Activated CD4-positive, alpha-beta T cell treated with anti-CD3 and anti-CD28 coated beads for 36 hours (primary cell): ENCODE measurements at regions not wholly inside any gene's neighbourhood (a gene's known extent, or its start where the extent isn't known, plus 50 kb on each side); places are given as distances from the start of the nearest gene placed in this dataset.

Experiments used
- ATAC-seq: fragments of 200-7000 bp; cut with Tn5 transposase; one replicate; pipeline ENCODE4 v1.10.0; 2021; ENCODE audit warnings: mild to moderate bottlenecking, moderate library complexity
- CTCF ChIA-PET: fragments of 350-600 bp; sonication (Branson Sonifier 250); formaldehyde crosslinking; loops from one replicate; lab custom pipeline; 2021; ENCODE audit warnings: antibody characterized with exemption; lab: Charles Lee
- POLR2A ChIA-PET: fragments of 350-600 bp; sonication (Branson Sonifier 250); formaldehyde crosslinking; loops from one replicate; lab custom pipeline; 2021; ENCODE audit warnings: antibody characterized with exemption, inconsistent platforms; lab: Charles Lee
- DNase-seq: peaks from one replicate; pipeline ENCODE4 v3.0.0-alpha.2; 2020
- H3K27ac Mint-ChIP-seq: one replicate; pipeline ENCODE4 v1.8.0; 2021; ENCODE audit warnings: mixed read lengths
- H3K27me3 Mint-ChIP-seq: one replicate; pipeline ENCODE4 v1.8.0; 2021; ENCODE audit warnings: mixed read lengths
- H3K36me3 Mint-ChIP-seq: one replicate; pipeline ENCODE4 v1.8.0; 2021; ENCODE audit warnings: low read depth, mixed read lengths
- H3K4me1 Mint-ChIP-seq: one replicate; pipeline ENCODE4 v1.8.0; 2021; ENCODE audit warnings: mixed read lengths
- H3K4me3 Mint-ChIP-seq: one replicate; pipeline ENCODE4 v1.8.0; 2021; ENCODE audit warnings: mild to moderate bottlenecking, moderate library complexity, mixed read lengths
- H3K9me3 Mint-ChIP-seq: one replicate; pipeline ENCODE4 v1.8.0; 2021; ENCODE audit warnings: low read depth, mixed read lengths
- intact Hi-C, 2 experiments: fragments of 100-400 bp; cut with DNase I in 1 of 2; cut with micrococcal nuclease in 1 of 2; formaldehyde crosslinking; loops; one replicate each; pipeline versions ENCODE4 v1.14.2 to v1.15.1; 2022 to 2024; cut with DNase I, micrococcal nuclease

DNA sequence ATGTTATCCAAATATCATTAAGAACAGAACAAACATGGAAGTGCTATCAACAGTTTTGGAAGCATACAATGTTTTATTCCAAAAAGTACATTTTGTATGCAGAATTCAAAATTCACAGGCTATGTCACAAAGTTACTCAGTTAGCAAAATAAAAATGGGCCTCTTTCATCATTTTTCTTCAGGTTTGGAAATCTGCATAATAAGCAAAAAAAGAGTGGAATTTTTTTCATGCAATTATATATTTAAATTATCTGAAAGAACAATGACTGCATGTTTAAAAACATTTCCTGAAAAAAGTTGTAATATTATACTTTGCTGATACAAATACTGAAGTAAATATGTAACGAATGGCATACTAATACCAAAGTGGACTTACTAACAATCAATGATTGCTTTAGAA lies 161.2 kb upstream of the MBL2 start:
- ATAC-seq (no peak), DNase-seq (no peak)
- intact Hi-C loops, result no loop called here
- CTCF ChIA-PET, result no interaction called here
- Mint-ChIP-seq H3K4me1 (no peaks in the 10 kb centered on the region), H3K27me3 (no peaks in the 10 kb centered on the region), H3K27ac (no peak overlapping the region), H3K4me3 (no peak overlapping the region), H3K9me3 (no peaks in the 10 kb centered on the region), H3K36me3 (no peaks in the 10 kb centered on the region)
- POLR2A ChIA-PET, result no interaction called here

DNA sequence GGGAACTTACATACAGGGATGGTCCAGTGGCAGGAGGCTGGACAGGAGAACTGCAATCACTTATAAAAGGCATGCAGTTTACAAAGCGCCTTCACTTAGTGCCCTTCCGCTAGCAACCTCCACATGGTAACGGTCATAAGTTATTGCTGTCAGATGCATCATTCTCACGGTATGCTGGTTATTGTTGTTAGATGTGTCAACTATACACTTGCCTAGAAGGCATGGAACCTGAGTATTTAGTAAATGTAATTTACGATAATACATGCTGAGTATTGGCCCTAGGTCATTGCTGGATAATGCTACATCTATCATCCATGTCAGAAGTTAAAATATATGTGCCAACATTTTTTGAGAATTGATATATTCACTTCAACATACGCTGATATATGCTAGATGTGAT lies 155.1 kb upstream of the MBL2 start:
- Mint-ChIP-seq H3K36me3 (no peaks in the 10 kb centered on the region), H3K9me3 (no peaks in the 10 kb centered on the region), H3K4me1 (no peaks in the 10 kb centered on the region), H3K27ac (no peak overlapping the region), H3K4me3 (no peak overlapping the region), H3K27me3 (no peaks in the 10 kb centered on the region)
- intact Hi-C loops, result no loop called here
- DNase-seq (no peak), ATAC-seq (no peak)
- POLR2A ChIA-PET, result no interaction called here
- CTCF ChIA-PET, result no interaction called here

DNA sequence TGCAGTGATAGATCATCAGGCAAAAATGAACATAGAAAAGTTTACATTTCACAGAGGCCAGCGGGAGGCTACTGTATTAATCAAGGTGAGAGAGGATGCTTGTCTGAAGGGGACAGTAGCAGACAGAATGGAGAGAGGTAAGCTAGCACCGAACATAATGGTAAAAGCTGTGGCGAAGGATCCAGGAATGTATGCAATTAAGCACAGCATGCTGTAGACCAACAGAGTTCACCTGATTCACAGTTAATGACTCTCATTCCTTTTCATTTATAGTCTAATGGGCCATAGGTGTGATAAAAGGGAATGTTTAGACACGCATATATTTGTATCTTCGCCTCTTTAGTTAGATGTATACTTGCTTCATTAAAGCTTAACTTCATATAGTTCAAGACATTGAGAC lies 150.9 kb upstream of the MBL2 start:
- DNase-seq (no peak), ATAC-seq (no peak)
- Mint-ChIP-seq H3K4me1 (no peaks in the 10 kb centered on the region), H3K4me3 (no peak overlapping the region), H3K9me3 (no peaks in the 10 kb centered on the region), H3K36me3 (no peaks in the 10 kb centered on the region), H3K27me3 (no peaks in the 10 kb centered on the region), H3K27ac (no peak overlapping the region)
- ChIA-PET POLR2A (no interaction called here), CTCF (interaction anchor here (0.6 kb wide), 1 partner anchor 9 kb away, joined by 4 read pairs; no protein-coding TSS in a partner anchor)
- intact Hi-C loops, result no loop called here

DNA sequence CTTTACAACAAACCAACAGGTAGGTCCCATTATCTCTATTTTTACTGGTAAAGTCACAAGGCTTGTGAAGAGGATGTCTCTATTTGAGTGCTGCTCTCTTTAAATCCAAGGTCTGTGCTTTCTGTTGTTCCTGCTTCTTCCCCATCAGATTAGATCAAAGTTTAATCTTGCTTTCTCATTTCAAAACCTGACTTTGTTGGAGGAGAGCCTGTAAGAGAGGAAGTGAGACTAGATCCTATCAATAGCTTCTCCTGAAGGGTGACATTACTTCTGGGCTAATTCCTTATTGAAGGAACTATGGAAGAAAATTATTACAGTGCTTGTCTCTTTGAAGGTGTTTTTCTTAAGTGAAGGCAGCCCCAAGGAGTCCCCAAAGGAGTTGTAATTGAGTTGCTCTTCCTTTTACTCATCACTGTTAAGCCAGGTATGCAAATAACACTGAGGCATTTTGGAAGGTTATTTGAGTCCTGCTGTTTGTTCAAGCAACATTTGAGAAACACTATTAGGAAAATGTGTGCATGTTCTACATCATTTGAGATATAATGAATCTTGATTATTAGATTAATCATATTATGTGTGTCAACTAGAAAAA lies 146.2 kb upstream of the MBL2 start:
- ATAC-seq (no peak), DNase-seq (no peak)
- H3K4me3 Mint-ChIP-seq, result no peak overlapping the region
- POLR2A ChIA-PET, result no interaction called here
- no peaks in the 10 kb centered on the region for H3K27me3 Mint-ChIP-seq
- CTCF ChIA-PET, result interaction anchor here (1.0 kb wide), 1 partner anchor 31 kb away, joined by 3 read pairs; no protein-coding TSS in a partner anchor
- H3K4me1 Mint-ChIP-seq, result no peaks in the 10 kb centered on the region
- H3K36me3 Mint-ChIP-seq, result no peaks in the 10 kb centered on the region
- H3K9me3 Mint-ChIP-seq, result no peaks in the 10 kb centered on the region
- intact Hi-C loops, result no loop called here
- H3K27ac Mint-ChIP-seq, result no peak overlapping the region

DNA sequence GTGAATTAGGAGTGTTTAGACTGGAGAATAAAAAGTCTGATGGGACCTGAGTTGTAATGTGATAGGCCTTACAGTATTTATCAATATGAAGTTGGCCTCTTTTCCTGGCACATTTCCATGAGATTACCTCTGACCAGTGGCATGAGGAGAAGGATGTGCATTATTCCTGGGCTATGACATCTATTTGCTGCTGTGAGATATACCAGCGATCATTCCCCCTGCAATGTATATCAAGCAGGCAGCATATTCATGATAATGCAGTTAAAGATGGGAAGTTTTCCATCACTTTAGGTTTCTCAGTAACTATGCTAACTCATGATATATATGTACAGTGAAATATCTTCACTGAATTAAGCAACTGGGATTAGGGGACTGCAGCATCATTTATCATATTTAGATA lies 142.8 kb upstream of the MBL2 start:
- DNase-seq (no peak), ATAC-seq (no peak)
- intact Hi-C loops, result no loop called here
- H3K27me3 Mint-ChIP-seq, result no peaks in the 10 kb centered on the region
- no peaks in the 10 kb centered on the region for H3K4me1 Mint-ChIP-seq
- no peak overlapping the region for H3K27ac Mint-ChIP-seq
- no peaks in the 10 kb centered on the region for H3K9me3 Mint-ChIP-seq
- ChIA-PET CTCF (no interaction called here), POLR2A (no interaction called here)
- no peaks in the 10 kb centered on the region for H3K36me3 Mint-ChIP-seq
- H3K4me3 Mint-ChIP-seq, result no peak overlapping the region

DNA sequence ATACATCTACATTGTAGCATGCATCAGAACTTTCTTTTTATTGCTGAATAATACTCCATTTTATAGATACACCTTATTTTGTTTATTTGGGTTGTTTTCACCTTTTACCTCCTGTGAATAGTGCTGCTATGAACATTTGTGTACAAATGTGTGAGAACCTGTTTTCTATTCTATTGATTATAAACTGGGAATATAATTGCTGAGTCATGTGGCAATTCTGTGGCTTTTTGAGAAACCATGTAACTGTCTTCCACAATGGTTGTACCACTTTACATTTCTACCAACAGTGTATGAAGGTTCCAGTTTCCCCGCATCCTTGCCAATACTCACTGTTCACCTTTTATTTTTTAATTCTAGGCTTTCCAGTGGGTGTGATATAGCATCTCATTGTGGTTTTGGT lies 138.6 kb upstream of the MBL2 start:
- Mint-ChIP-seq H3K4me3 (no peak overlapping the region), H3K27me3 (no peaks in the 10 kb centered on the region), H3K9me3 (no peaks in the 10 kb centered on the region), H3K27ac (no peak overlapping the region), H3K4me1 (no peaks in the 10 kb centered on the region), H3K36me3 (no peaks in the 10 kb centered on the region)
- DNase-seq, result no peak
- CTCF ChIA-PET, result interaction anchor here (0.6 kb wide), 1 partner anchor 58 kb away, joined by 5 read pairs; no protein-coding TSS in a partner anchor
- intact Hi-C loops, result no loop called here
- POLR2A ChIA-PET, result no interaction called here
- no peak for ATAC-seq

DNA sequence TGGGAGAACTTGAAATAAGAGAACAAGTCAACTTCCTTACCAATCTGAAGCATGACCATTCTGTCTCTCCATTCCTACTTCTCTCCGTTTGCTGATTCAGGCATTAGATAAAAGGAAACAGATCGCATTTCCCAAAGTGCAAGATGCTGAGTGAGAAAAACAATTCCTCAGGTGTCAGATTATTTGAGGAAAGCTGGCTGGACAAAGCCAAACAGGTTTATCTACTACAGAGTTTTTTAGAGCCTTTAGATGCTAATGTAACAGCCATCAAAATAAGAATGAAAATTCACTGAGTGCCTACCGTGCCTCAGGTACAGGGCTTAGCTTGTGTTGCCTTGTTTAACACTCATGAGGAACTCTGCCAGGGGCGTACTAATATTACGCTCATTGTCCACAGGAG lies 135.9 kb upstream of the MBL2 start:
- Mint-ChIP-seq H3K4me1 (no peaks in the 10 kb centered on the region), H3K27me3 (no peaks in the 10 kb centered on the region), H3K4me3 (no peak overlapping the region), H3K9me3 (no peaks in the 10 kb centered on the region), H3K36me3 (no peaks in the 10 kb centered on the region), H3K27ac (no peak overlapping the region)
- ATAC-seq (no peak), DNase-seq (no peak)
- ChIA-PET POLR2A (no interaction called here), CTCF (no interaction called here)
- intact Hi-C loops, result no loop called here

DNA sequence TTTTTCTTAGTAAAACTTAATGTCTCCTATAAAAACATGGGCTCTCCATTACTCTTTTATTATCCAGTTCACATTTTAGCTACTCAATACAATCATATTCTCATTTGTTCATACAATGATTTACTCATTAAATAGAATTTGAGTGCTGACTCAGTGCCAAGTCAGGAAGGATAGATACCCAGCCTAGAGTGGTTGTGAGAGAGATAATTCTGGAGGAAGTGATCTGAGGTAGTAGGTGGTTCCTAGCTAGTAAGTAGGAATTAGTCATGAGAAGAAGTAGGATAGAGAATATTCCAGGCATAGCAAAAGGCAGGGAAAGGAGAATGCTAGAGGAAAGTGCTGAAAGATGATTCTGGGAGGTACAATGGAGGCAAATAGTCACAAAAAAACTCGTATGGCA lies 133.5 kb upstream of the MBL2 start:
- DNase-seq (no peak), ATAC-seq (no peak)
- no peaks in the 10 kb centered on the region for H3K9me3 Mint-ChIP-seq

DNA sequence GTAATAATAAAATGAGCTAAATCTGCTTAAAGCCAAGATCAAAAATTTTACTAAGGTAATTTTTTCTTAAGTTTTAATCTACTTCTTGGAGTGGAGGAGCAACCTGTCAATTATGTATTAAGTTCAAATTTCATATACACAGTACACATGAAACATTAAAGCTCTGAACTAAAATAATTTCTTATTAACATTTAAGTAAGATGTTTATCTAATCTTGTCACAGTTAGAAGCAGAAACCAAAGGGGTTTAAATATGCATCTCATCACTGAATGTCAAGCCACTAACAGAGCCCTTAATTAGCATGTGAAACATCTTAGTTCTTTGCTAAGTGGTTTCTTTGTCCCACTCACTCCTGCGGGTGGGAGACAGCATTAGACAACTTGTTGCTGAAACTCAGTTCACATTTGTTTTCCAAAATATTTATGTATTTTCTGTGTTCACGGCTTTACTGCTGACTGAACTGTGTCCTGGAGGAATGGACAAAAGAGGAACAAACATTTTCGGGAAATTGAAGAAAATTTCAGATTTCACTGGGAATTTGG lies 130.9 kb upstream of the MBL2 start:
- Mint-ChIP-seq H3K9me3 (peaks cover 2% of the 10 kb centered on the region), H3K27me3 (peaks cover 3% of the 10 kb centered on the region), H3K4me1 (no peaks in the 10 kb centered on the region), H3K27ac (no peak overlapping the region), H3K4me3 (no peak overlapping the region), H3K36me3 (no peaks in the 10 kb centered on the region)
- ChIA-PET POLR2A (interaction anchor here (0.6 kb wide), 1 partner anchor 194 kb away, joined by 3 read pairs; no protein-coding TSS in a partner anchor), CTCF (no interaction called here)
- intact Hi-C loops, result no loop called here
- ATAC-seq (no peak), DNase-seq (no peak)

More for the DNA sequence above, 133.5 kb upstream of the MBL2 start:
- POLR2A ChIA-PET, result no interaction called here
- Mint-ChIP-seq H3K36me3 (no peaks in the 10 kb centered on the region), H3K27ac (no peak overlapping the region), H3K4me1 (no peaks in the 10 kb centered on the region), H3K4me3 (no peak overlapping the region), H3K27me3 (no peaks in the 10 kb centered on the region)
- intact Hi-C loops, result no loop called here
- CTCF ChIA-PET, result no interaction called here

DNA sequence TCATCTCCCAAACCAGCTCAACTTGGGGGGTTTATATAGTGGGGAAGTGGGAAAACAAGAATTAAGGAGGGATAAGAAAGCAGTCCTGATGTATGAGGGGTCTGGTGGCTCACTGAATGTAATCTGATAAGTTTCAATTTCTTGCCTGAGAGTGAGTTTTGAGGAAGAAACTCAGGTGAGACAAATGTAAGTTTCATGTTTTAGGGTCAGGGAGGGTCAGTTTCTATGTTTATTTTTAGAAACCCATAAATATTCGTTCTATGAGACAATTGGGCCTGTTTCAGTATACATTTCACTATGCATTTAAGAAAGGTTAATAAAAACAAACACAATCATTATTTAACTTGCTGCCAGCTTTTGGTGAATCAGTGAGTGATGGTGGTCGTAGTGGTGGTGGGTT lies 128.0 kb upstream of the MBL2 start:
- CTCF ChIA-PET, result no interaction called here
- DNase-seq (no peak), ATAC-seq (no peak)
- intact Hi-C loops, result no loop called here
- Mint-ChIP-seq H3K27ac (no peak overlapping the region), H3K4me3 (no peak overlapping the region), H3K36me3 (no peaks in the 10 kb centered on the region), H3K27me3 (peaks cover 3% of the 10 kb centered on the region), H3K4me1 (no peaks in the 10 kb centered on the region), H3K9me3 (peaks cover 2% of the 10 kb centered on the region)
- POLR2A ChIA-PET, result no interaction called here

DNA sequence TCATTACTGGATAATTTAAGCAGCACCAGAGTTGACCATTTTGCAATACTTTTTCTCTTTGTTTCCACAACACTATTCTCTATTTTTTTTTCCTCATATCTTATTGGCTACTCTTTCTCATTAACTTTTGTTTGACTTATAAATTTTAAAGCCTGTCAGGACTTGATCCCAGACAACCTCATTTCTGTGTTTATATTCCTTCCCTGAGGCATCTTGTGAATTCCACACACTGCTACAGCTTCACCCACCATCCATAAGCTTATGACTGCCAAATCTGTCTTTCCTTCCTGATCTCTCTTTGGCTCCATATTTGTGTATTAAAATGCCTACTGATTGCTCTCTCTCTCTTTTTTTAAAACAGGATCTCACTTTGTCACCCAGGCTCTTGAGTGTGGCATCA lies 124.6 kb upstream of the MBL2 start:
- CTCF ChIA-PET, result no interaction called here
- Mint-ChIP-seq H3K36me3 (no peaks in the 10 kb centered on the region), H3K9me3 (peaks cover 2% of the 10 kb centered on the region), H3K27me3 (peaks cover 3% of the 10 kb centered on the region), H3K27ac (no peak overlapping the region), H3K4me3 (no peak overlapping the region), H3K4me1 (no peaks in the 10 kb centered on the region)
- no peak for ATAC-seq
- no peak for DNase-seq
- POLR2A ChIA-PET, result no interaction called here
- intact Hi-C loops, result no loop called here

DNA sequence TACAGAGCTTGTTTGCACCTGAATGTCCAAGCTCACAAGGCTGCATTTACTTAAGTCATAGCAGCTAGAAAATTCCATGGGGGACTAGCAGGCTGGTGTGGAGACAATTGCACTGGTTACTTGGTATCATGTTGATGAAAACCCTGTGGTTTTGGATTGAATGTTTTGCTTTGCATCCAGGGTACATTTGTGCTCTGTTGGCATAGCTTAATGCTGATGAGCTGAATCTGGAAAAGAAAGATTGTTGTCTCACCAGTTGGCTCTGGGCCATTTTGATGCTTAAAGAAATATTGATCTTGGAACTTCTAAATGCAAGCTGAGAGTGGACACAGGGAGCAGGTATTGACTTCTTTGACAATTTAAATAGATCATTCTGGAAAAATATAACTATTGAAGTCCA lies 122.5 kb upstream of the MBL2 start:
- POLR2A ChIA-PET, result no interaction called here

More for the DNA sequence above, 122.5 kb upstream of the MBL2 start:
- DNase-seq (no peak), ATAC-seq (no peak)
- no peak overlapping the region for H3K27ac Mint-ChIP-seq
- H3K27me3 Mint-ChIP-seq, result no peaks in the 10 kb centered on the region
- H3K4me3 Mint-ChIP-seq, result no peak overlapping the region
- CTCF ChIA-PET, result no interaction called here
- no peaks in the 10 kb centered on the region for H3K36me3 Mint-ChIP-seq
- H3K4me1 Mint-ChIP-seq, result no peaks in the 10 kb centered on the region
- intact Hi-C loops, result no loop called here
- H3K9me3 Mint-ChIP-seq, result no peaks in the 10 kb centered on the region
